SK-N-SH treated with all-trans-retinoic acid at 6 μM for 48 hours (cell line): ENCODE measurements at regions not wholly inside any gene's neighbourhood (a gene's known extent, or its start where the extent isn't known, plus 50 kb on each side); places are given as distances from the start of the nearest gene placed in this dataset.

Experiments used
- ATAC-seq: fragments of 200-7000 bp; cut with Tn5 transposase; 3 replicates; pipeline ENCODE4 v1.9.1; 2020; ENCODE audit warnings: mild to moderate bottlenecking, moderate library complexity
- CSDC2 ChIP-seq: fragments of 250-450 bp; sonication (Bioruptor Pico); IDR thresholded peaks from 2 replicates; pipeline ENCODE4 v1.5.0; 2020; ENCODE audit warnings: mild to moderate bottlenecking, moderate library complexity
- CSRNP3 ChIP-seq: fragments of 250-450 bp; sonication (Bioruptor Pico); IDR thresholded peaks from 2 replicates; pipeline ENCODE4 v1.5.1; 2021; ENCODE audit warnings: mild to moderate bottlenecking, moderate library complexity
- ESRRG ChIP-seq: fragments of 250-450 bp; sonication (Bioruptor Pico); IDR thresholded peaks from 2 replicates; pipeline ENCODE4 v1.6.1; 2021; ENCODE audit warnings: mild to moderate bottlenecking
- POU6F1 ChIP-seq: fragments of 250-450 bp; sonication (Bioruptor Pico); IDR thresholded peaks from 2 replicates; pipeline ENCODE4 v1.8.0; 2021; ENCODE audit warnings: low read depth, mild to moderate bottlenecking, moderate library complexity, borderline replicate concordance
- TCF4 ChIP-seq: fragments of 250-450 bp; sonication (Bioruptor Pico); IDR thresholded peaks from 2 replicates; pipeline ENCODE4 v1.8.0; 2021; ENCODE audit warnings: mild to moderate bottlenecking, moderate library complexity, borderline replicate concordance
- TOX ChIP-seq: fragments of 250-450 bp; sonication (Bioruptor Pico); IDR thresholded peaks from 2 replicates; pipeline ENCODE4 v1.8.0; 2021; ENCODE audit warnings: mild to moderate bottlenecking, moderate library complexity, borderline replicate concordance
- ZFP3 ChIP-seq: fragments of 250-450 bp; sonication (Bioruptor Pico); IDR thresholded peaks from 2 replicates; pipeline ENCODE4 v1.5.0; 2020; ENCODE audit warnings: mild to moderate bottlenecking, moderate library complexity
- ZFP30 ChIP-seq: fragments of 450-650 bp; formaldehyde crosslinking; IDR thresholded peaks from 2 replicates; pipeline ENCODE4 v1.5.0; 2022; ENCODE audit warnings: mild to moderate bottlenecking, moderate library complexity
- ZNF8 ChIP-seq: fragments of 450-650 bp; formaldehyde crosslinking; IDR thresholded peaks from 2 replicates; pipeline ENCODE4 v1.5.0; 2020; ENCODE audit warnings: mild to moderate bottlenecking, moderate library complexity

GRCh38 chr15:77537006-77537405 lies 95.7 kb downstream of the LINGO1 start:
- no peak for TF ChIP-seq POU6F1 (CRISPR knock-in tag)
- no peak for TF ChIP-seq ZNF8 (CRISPR knock-in tag)
- no peak for TF ChIP-seq TOX
- TF ChIP-seq CSDC2 (CRISPR knock-in tag): no peak
- TF ChIP-seq, all 23 proteins: peak for 0
- no peak for ATAC-seq

GRCh38 chr15:77535845-77536244 lies 96.9 kb downstream of the LINGO1 start:
- ATAC-seq: no peak
- TF ChIP-seq ZFP30 (CRISPR knock-in tag) (no peak), ESRRG (CRISPR knock-in tag) (no peak), CSDC2 (CRISPR knock-in tag) (no peak), TCF4 (CRISPR knock-in tag) (no peak), CSRNP3 (CRISPR knock-in tag) (no peak), ZFP3 (no peak), POU6F1 (CRISPR knock-in tag) (no peak), ZNF8 (CRISPR knock-in tag) (no peak)
- TF ChIP-seq, all 23 proteins: peak for 0
